ENCODE measurements at regions not wholly inside any gene's neighbourhood (a gene's known extent, or its start where the extent isn't known, plus 50 kb on each side); places are given as distances from the start of the nearest gene placed in this dataset.

DNA sequence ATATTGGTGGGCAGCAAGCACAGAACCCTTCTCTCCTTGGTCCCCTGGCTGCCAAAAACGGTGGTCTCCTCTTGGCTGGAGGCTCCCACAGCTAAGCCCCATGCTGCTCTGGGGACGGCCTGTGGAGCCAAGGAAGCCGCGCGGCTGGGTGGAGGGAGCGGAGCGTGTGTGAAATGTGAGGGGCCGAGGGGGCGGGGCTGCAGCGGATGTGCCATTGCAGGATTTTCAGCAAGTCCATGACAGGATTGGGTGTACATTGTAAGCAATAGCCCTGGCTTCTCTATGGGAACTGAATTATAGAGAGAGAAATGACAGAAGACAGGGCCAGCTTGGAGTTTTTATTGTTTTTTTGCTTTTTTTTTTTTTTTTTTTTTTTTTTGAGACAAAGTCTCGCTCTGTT lies 336.5 kb downstream of the DIRAS2 start (continued):
- TF ChIP-seq, protein P1, sequence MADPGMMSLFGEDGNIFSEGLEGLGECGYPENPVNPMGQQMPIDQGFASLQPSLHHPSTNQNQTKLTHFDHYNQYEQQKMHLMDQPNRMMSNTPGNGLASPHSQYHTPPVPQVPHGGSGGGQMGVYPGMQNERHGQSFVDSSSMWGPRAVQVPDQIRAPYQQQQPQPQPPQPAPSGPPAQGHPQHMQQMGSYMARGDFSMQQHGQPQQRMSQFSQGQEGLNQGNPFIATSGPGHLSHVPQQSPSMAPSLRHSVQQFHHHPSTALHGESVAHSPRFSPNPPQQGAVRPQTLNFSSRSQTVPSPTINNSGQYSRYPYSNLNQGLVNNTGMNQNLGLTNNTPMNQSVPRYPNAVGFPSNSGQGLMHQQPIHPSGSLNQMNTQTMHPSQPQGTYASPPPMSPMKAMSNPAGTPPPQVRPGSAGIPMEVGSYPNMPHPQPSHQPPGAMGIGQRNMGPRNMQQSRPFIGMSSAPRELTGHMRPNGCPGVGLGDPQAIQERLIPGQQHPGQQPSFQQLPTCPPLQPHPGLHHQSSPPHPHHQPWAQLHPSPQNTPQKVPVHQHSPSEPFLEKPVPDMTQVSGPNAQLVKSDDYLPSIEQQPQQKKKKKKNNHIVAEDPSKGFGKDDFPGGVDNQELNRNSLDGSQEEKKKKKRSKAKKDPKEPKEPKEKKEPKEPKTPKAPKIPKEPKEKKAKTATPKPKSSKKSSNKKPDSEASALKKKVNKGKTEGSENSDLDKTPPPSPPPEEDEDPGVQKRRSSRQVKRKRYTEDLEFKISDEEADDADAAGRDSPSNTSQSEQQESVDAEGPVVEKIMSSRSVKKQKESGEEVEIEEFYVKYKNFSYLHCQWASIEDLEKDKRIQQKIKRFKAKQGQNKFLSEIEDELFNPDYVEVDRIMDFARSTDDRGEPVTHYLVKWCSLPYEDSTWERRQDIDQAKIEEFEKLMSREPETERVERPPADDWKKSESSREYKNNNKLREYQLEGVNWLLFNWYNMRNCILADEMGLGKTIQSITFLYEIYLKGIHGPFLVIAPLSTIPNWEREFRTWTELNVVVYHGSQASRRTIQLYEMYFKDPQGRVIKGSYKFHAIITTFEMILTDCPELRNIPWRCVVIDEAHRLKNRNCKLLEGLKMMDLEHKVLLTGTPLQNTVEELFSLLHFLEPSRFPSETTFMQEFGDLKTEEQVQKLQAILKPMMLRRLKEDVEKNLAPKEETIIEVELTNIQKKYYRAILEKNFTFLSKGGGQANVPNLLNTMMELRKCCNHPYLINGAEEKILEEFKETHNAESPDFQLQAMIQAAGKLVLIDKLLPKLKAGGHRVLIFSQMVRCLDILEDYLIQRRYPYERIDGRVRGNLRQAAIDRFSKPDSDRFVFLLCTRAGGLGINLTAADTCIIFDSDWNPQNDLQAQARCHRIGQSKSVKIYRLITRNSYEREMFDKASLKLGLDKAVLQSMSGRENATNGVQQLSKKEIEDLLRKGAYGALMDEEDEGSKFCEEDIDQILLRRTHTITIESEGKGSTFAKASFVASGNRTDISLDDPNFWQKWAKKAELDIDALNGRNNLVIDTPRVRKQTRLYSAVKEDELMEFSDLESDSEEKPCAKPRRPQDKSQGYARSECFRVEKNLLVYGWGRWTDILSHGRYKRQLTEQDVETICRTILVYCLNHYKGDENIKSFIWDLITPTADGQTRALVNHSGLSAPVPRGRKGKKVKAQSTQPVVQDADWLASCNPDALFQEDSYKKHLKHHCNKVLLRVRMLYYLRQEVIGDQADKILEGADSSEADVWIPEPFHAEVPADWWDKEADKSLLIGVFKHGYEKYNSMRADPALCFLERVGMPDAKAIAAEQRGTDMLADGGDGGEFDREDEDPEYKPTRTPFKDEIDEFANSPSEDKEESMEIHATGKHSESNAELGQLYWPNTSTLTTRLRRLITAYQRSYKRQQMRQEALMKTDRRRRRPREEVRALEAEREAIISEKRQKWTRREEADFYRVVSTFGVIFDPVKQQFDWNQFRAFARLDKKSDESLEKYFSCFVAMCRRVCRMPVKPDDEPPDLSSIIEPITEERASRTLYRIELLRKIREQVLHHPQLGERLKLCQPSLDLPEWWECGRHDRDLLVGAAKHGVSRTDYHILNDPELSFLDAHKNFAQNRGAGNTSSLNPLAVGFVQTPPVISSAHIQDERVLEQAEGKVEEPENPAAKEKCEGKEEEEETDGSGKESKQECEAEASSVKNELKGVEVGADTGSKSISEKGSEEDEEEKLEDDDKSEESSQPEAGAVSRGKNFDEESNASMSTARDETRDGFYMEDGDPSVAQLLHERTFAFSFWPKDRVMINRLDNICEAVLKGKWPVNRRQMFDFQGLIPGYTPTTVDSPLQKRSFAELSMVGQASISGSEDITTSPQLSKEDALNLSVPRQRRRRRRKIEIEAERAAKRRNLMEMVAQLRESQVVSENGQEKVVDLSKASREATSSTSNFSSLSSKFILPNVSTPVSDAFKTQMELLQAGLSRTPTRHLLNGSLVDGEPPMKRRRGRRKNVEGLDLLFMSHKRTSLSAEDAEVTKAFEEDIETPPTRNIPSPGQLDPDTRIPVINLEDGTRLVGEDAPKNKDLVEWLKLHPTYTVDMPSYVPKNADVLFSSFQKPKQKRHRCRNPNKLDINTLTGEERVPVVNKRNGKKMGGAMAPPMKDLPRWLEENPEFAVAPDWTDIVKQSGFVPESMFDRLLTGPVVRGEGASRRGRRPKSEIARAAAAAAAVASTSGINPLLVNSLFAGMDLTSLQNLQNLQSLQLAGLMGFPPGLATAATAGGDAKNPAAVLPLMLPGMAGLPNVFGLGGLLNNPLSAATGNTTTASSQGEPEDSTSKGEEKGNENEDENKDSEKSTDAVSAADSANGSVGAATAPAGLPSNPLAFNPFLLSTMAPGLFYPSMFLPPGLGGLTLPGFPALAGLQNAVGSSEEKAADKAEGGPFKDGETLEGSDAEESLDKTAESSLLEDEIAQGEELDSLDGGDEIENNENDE (IDR thresholded peaks at IDR 0.05; ENCODE audit: insufficient replicate concordance, low read length): no peak

All from H1 (cell line).